DND-41 (cell line): ENCODE measurements at regions not wholly inside any gene's neighbourhood (a gene's known extent, or its start where the extent isn't known, plus 50 kb on each side); places are given as distances from the start of the nearest gene placed in this dataset.

Experiments
- ATAC-seq: fragments of 200-7000 bp; cut with Tn5 transposase; 3 replicates; pipeline ENCODE4 v1.9.1; 2021; ENCODE audit warnings: low read depth; ENCODE audit not compliant: insufficient read depth
- DNase-seq: peaks from one replicate; pipeline ENCODE4 v3.0.0-alpha.2; 2020
- H2AFZ ChIP-seq: 2 replicates; pipeline ENCODE4 v1.6.0; 2012; ENCODE audit warnings: low read depth, low read length
- H3K27ac ChIP-seq: 2 replicates; pipeline ENCODE4 v1.5.1; 2012; ENCODE audit warnings: low read length, inconsistent platforms
- H3K27me3 ChIP-seq: fragments of 200-600 bp; sonication (generic); 2 replicates; pipeline ENCODE4 v1.6.0; 2012; ENCODE audit warnings: low read length, mild to moderate bottlenecking, inconsistent platforms; ENCODE audit not compliant: insufficient read depth, poor library complexity
- H3K36me3 ChIP-seq: 2 replicates; pipeline ENCODE4 v1.5.1; 2012; ENCODE audit warnings: low read length, inconsistent platforms; ENCODE audit not compliant: insufficient read depth
- H3K4me1 ChIP-seq: 2 replicates; pipeline ENCODE4 v1.5.1; 2012; ENCODE audit warnings: mild to moderate bottlenecking, low read length; ENCODE audit not compliant: insufficient read depth
- H3K4me2 ChIP-seq: 2 replicates; pipeline ENCODE4 v1.6.0; 2012; ENCODE audit warnings: mild to moderate bottlenecking, moderate library complexity, low read length, inconsistent platforms; ENCODE audit not compliant: insufficient read depth
- H3K4me3 ChIP-seq, 2 experiments: fragments of 200-600 bp in 1 of 2; shearing (Covaris generic) in 1 of 2; 2 replicates each; pipeline ENCODE4 v1.5.1; 2012 to 2016; ENCODE audit warnings: inconsistent platforms in 2 of 2, low read length in 2 of 2, mild to moderate bottlenecking in 2 of 2, low read depth in 1 of 2, moderate library complexity in 1 of 2
- H3K79me2 ChIP-seq: 2 replicates; pipeline ENCODE4 v1.6.0; 2012; ENCODE audit warnings: low read length, inconsistent platforms; ENCODE audit not compliant: insufficient read depth
- H3K9ac ChIP-seq: 2 replicates; pipeline ENCODE4 v1.6.0; 2012; ENCODE audit warnings: low read depth, mild to moderate bottlenecking, inconsistent platforms, low read length, moderate library complexity
- H3K9me3 ChIP-seq: 2 replicates; pipeline ENCODE4 v1.5.1; 2012; ENCODE audit warnings: low read length, moderate library complexity, mild to moderate bottlenecking, inconsistent platforms; ENCODE audit not compliant: insufficient read depth, severe bottlenecking
- H4K20me1 ChIP-seq: 2 replicates; pipeline ENCODE4 v1.6.0; 2012; ENCODE audit warnings: low read length; ENCODE audit not compliant: insufficient read depth
- CTCF ChIP-seq: IDR thresholded peaks from 2 replicates; pipeline ENCODE4 v1.5.1; 2012; ENCODE audit warnings: borderline replicate concordance, low read length, moderate library complexity, mild to moderate bottlenecking; ENCODE audit not compliant: poor library complexity, severe bottlenecking; ENCODE audit errors: extremely low read depth
- EZH2 ChIP-seq: IDR thresholded peaks from 3 replicates; pipeline ENCODE4 v1.6.1; 2012; ENCODE audit warnings: borderline replicate concordance, low read depth, mild to moderate bottlenecking, moderate library complexity, low read length, inconsistent platforms; ENCODE audit not compliant: severe bottlenecking

GRCh38 chr16:79991969-79992368, 391.4 kb upstream of the MAF start:
- no peaks in the 10 kb centered on the region for H3K4me1 ChIP-seq
- ATAC-seq: no peak
- no peaks in the 10 kb centered on the region for H3K36me3 ChIP-seq
- TF ChIP-seq EZH2 (no peak), CTCF (no peak)
- H3K4me3 ChIP-seq: no peak overlapping the region
- H3K4me2 ChIP-seq: no peak overlapping the region
- no peaks in the 10 kb centered on the region for H3K27me3 ChIP-seq
- no peak for DNase-seq
- no peak overlapping the region for H2AFZ ChIP-seq
- no peaks in the 10 kb centered on the region for H3K9me3 ChIP-seq
- H3K79me2 ChIP-seq: no peaks in the 10 kb centered on the region
- no peaks in the 10 kb centered on the region for H4K20me1 ChIP-seq
- no peak overlapping the region for H3K9ac ChIP-seq
- H3K27ac ChIP-seq: no peak overlapping the region

DNA sequence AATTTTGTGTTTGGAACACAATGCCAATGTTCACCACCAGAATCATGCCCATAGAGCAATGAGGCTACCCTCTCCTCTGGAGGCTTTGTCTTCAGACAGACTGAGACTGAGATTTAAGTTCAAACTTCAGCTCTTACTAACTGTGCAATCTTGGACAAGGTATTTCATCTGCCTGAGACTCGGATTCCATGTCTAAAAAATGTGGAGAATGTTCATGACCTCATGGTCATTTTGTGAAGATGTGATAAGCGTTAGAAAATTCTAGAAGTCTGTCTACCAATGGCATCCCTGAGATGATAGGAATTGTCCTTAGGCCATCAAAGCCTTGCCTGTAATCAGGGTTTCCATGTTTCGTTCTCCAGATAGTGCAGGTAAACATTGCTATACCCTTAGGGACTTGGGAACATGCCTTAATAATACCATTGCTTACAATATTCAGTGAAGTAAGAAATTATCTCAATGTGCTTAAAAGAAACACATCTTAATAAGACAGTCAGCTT, 388.2 kb upstream of the MAF start:
- no peak overlapping the region for H3K4me2 ChIP-seq
- no peaks in the 10 kb centered on the region for H3K79me2 ChIP-seq
- H3K27me3 ChIP-seq: no peaks in the 10 kb centered on the region
- H3K36me3 ChIP-seq: no peaks in the 10 kb centered on the region
- H4K20me1 ChIP-seq: no peaks in the 10 kb centered on the region
- no peaks in the 10 kb centered on the region for H3K4me1 ChIP-seq
- ATAC-seq (no peak), DNase-seq (no peak)
- H3K9me3 ChIP-seq: no peaks in the 10 kb centered on the region
- no peak for TF ChIP-seq CTCF
- TF ChIP-seq EZH2: no peak
- no peak overlapping the region for H2AFZ ChIP-seq
- H3K4me3 ChIP-seq: no peak overlapping the region
- no peak overlapping the region for H3K27ac ChIP-seq
- no peak overlapping the region for H3K9ac ChIP-seq

GRCh38 chr16:79988089-79988488, 387.6 kb upstream of the MAF start:
- no peaks in the 10 kb centered on the region for H4K20me1 ChIP-seq
- no peak for TF ChIP-seq EZH2
- H3K4me3 ChIP-seq: no peak overlapping the region
- H3K27ac ChIP-seq: no peak overlapping the region
- no peak overlapping the region for H2AFZ ChIP-seq
- no peaks in the 10 kb centered on the region for H3K27me3 ChIP-seq
- DNase-seq (no peak), ATAC-seq (no peak)
- no peaks in the 10 kb centered on the region for H3K79me2 ChIP-seq
- no peaks in the 10 kb centered on the region for H3K36me3 ChIP-seq
- no peaks in the 10 kb centered on the region for H3K9me3 ChIP-seq
- no peak overlapping the region for H3K4me2 ChIP-seq
- H3K9ac ChIP-seq: no peak overlapping the region
- H3K4me1 ChIP-seq: no peaks in the 10 kb centered on the region

- Histone ChIP-seq H3K27ac (no peak overlapping the region), H3K27me3 (no peaks in the 10 kb centered on the region), H3K9ac (no peak overlapping the region), H3K9me3 (no peaks in the 10 kb centered on the region), H3K36me3 (no peaks in the 10 kb centered on the region), H3K4me2 (no peak overlapping the region), H2AFZ (no peak overlapping the region), H3K79me2 (no peaks in the 10 kb centered on the region), H3K4me3 (no peak overlapping the region), H4K20me1 (no peaks in the 10 kb centered on the region), H3K4me1 (no peaks in the 10 kb centered on the region)
- ATAC-seq (no peak), DNase-seq (no peak)
- TF ChIP-seq EZH2: no peak
- TF ChIP-seq CTCF: no peak
Measured at GRCh38 chr16:79986352-79986751, 385.8 kb upstream of the MAF start.
